ENCODE measurements at regions not wholly inside any gene's neighbourhood (a gene's known extent, or its start where the extent isn't known, plus 50 kb on each side); places are given as distances from the start of the nearest gene placed in this dataset.

GRCh38 chr4:57740625-57741190, 630.5 kb upstream of the IGFBP7 start (continued):
- no peak for TF ChIP-seq ZGPAT (CRISPR knock-in tag; IDR thresholded peaks at IDR 0.05)
- TF ChIP-seq ZNF629 (CRISPR knock-in tag; conservative IDR thresholded peaks at IDR 0.05): no peak

GRCh38 chr4:57736781-57737180, 626.6 kb upstream of the IGFBP7 start:
- FAIRE-seq (no peak), ATAC-seq (no peak), DNase-seq (ENCODE audit: low spot score) (no peak)
- POLR2A ChIA-PET: no interaction called here
- no peak overlapping the region for H3K27ac ChIP-seq (ENCODE audit: extremely low read length, insufficient read depth, low read length)
- H3K4me2 ChIP-seq (ENCODE audit: low read depth, low read length): no peak overlapping the region
- no peaks in the 10 kb centered on the region for H3K4me1 ChIP-seq (ENCODE audit: insufficient read depth, low read length)
- H2AFZ ChIP-seq (ENCODE audit: low read length): no peak overlapping the region
- no peaks in the 10 kb centered on the region for H3K36me3 ChIP-seq (replicated peaks in 1 of 2; ENCODE audit: control insufficient read depth in 1 of 2, insufficient read depth in 2 of 2, low read length in 2 of 2)
- no peaks in the 10 kb centered on the region for H3K79me2 ChIP-seq (ENCODE audit: insufficient read depth, low read length)
- no peak overlapping the region for H3K4me3 ChIP-seq (replicated peaks in 1 of 3; ENCODE audit: insufficient read depth in 1 of 3, low read depth in 2 of 3, low read length in 3 of 3)
- CTCF ChIA-PET (ENCODE audit: low intra/inter-chr PET ratio, low total read pairs): no interaction called here
- H3K27me3 ChIP-seq (ENCODE audit: control insufficient read depth in 1 of 2, insufficient read depth in 2 of 2, low read length in 2 of 2): no peaks in the 10 kb centered on the region
- H3K9ac ChIP-seq (ENCODE audit: insufficient read depth, low read depth, low read length): no peak overlapping the region
- H4K20me1 ChIP-seq (ENCODE audit: insufficient read depth, low read length): no peaks in the 10 kb centered on the region
- in situ Hi-C loops (cut with HindIII; ENCODE audit: extremely low pct_ligation_motif_present, low pct_unique_long_range_greater_than_20kb): no loop called here
- intact Hi-C loops (cut with micrococcal nuclease; ENCODE audit: unreplicated experiment): no loop called here
- TF ChIP-seq ZNF691 (CRISPR knock-in tag; IDR thresholded peaks at IDR 0.05; ENCODE audit: borderline replicate concordance, low read depth) (no peak), PATZ1 (CRISPR knock-in tag; IDR thresholded peaks at IDR 0.05) (no peak), MAZ (IDR thresholded peaks at IDR 0.05; ENCODE audit: borderline replicate concordance, low read depth, low read length) (no peak), MAZ (CRISPR knock-in tag; IDR thresholded peaks at IDR 0.05; ENCODE audit: low read depth) (no peak), NFRKB (IDR thresholded peaks at IDR 0.05) (no peak), ZFP36 (IDR thresholded peaks at IDR 0.05; ENCODE audit: borderline replicate concordance, low read depth, low read length, partially characterized antibody) (no peak), ZNF580 (CRISPR knock-in tag; IDR thresholded peaks at IDR 0.05; ENCODE audit: borderline replicate concordance, low read depth) (no peak), ZBTB8A (CRISPR knock-in tag; IDR thresholded peaks at IDR 0.05; ENCODE audit: borderline replicate concordance, low read depth) (no peak), ZNF251 (CRISPR knock-in tag; IDR thresholded peaks at IDR 0.05) (no peak)
- no TSS peak for BruUV-seq (replicated peaks)
- H3K9me3 ChIP-seq (ENCODE audit: low read length): peaks cover 29% of the 10 kb centered on the region
- WGBS (ENCODE audit: low lambda C conversion rate): 2% methylated on average over 3 of the region's 3 CpGs

Measured in HepG2 (cell line).